Loucy (cell line): ENCODE measurements at regions not wholly inside any gene's neighbourhood (a gene's known extent, or its start where the extent isn't known, plus 50 kb on each side); places are given as distances from the start of the nearest gene placed in this dataset.

ENCODE experiments used
- H2AFZ ChIP-seq: fragments of 200-600 bp; sonication (generic); 2 replicates; pipeline ENCODE4 v1.6.0; 2016; ENCODE audit warnings: antibody characterized with exemption, mild to moderate bottlenecking, low read length, moderate library complexity
- H3F3A ChIP-seq: fragments of 200-600 bp; 2 replicates; pipeline ENCODE4 v1.6.0; 2016; ENCODE audit warnings: antibody characterized with exemption, low read depth, mild to moderate bottlenecking
- H3K27me3 ChIP-seq: fragments of 200-600 bp; sonication (generic); 2 replicates; pipeline ENCODE4 v1.6.1; 2014; ENCODE audit warnings: low read length, mild to moderate bottlenecking; ENCODE audit not compliant: insufficient read depth, poor library complexity, severe bottlenecking
- H3K36me3 ChIP-seq: fragments of 200-600 bp; sonication (generic); 2 replicates; pipeline ENCODE4 v1.6.1; 2016; ENCODE audit warnings: low read length; ENCODE audit not compliant: insufficient read depth
- H3K4me1 ChIP-seq: fragments of 200-600 bp; sonication (generic); 2 replicates; pipeline ENCODE4 v1.5.1; 2014; ENCODE audit warnings: low read length, mild to moderate bottlenecking; ENCODE audit not compliant: insufficient read depth, poor library complexity, severe bottlenecking
- H3K4me2 ChIP-seq: fragments of 200-600 bp; sonication (generic); 2 replicates; pipeline ENCODE4 v1.6.0; 2014; ENCODE audit warnings: antibody characterized with exemption, low read length, low read depth, mild to moderate bottlenecking; ENCODE audit not compliant: poor library complexity, severe bottlenecking
- H3K4me3 ChIP-seq: fragments of 200-600 bp; sonication (generic); 2 replicates; pipeline ENCODE4 v1.5.1; 2014; ENCODE audit warnings: low read length, mild to moderate bottlenecking, mixed read lengths; ENCODE audit not compliant: poor library complexity, severe bottlenecking
- H3K79me2 ChIP-seq: fragments of 200-600 bp; sonication (generic); 2 replicates; pipeline ENCODE4 v1.6.1; 2014; ENCODE audit warnings: low read length; ENCODE audit not compliant: insufficient read depth
- H3K9ac ChIP-seq: fragments of 200-600 bp; sonication (generic); 2 replicates; pipeline ENCODE4 v1.6.0; 2014; ENCODE audit warnings: mild to moderate bottlenecking, low read depth, low read length, moderate library complexity; ENCODE audit not compliant: poor library complexity, severe bottlenecking
- H3K9me2 ChIP-seq: fragments of 200-600 bp; sonication (generic); replicated peaks from 2 replicates; pipeline ENCODE4 v1.6.1; 2016; ENCODE audit warnings: low read depth, low read length, mixed read lengths
- H3K9me3 ChIP-seq: fragments of 200-600 bp; sonication (generic); 2 replicates; pipeline ENCODE4 v1.6.1; 2014; ENCODE audit warnings: mild to moderate bottlenecking, antibody characterized with exemption, low read length, low read depth; ENCODE audit not compliant: insufficient read depth
- H4K20me1 ChIP-seq: fragments of 200-600 bp; sonication (generic); 2 replicates; pipeline ENCODE4 v1.6.0; 2014; ENCODE audit warnings: antibody characterized with exemption, low read length, mild to moderate bottlenecking; ENCODE audit not compliant: insufficient read depth, poor library complexity, severe bottlenecking
- CTCF ChIP-seq: fragments of 200-600 bp; sonication (generic); conservative IDR thresholded peaks from 2 replicates; pipeline ENCODE4 v1.5.1; 2014; ENCODE audit warnings: mild to moderate bottlenecking, antibody characterized with exemption, low read length
- EZH2phosphoT487 ChIP-seq: fragments of 200-600 bp; IDR thresholded peaks from 2 replicates; pipeline ENCODE4 v1.6.1; 2018; ENCODE audit warnings: antibody characterized with exemption, mild to moderate bottlenecking, moderate library complexity, borderline replicate concordance

- no peaks in the 10 kb centered on the region for H3K36me3 ChIP-seq
- no peak overlapping the region for H2AFZ ChIP-seq
- no peaks in the 10 kb centered on the region for H3K4me1 ChIP-seq
- H3K9ac ChIP-seq = no peak overlapping the region
- H3K4me3 ChIP-seq = no peak overlapping the region
- no peaks in the 10 kb centered on the region for H3F3A ChIP-seq
- no peak overlapping the region for H3K4me2 ChIP-seq
- H3K79me2 ChIP-seq = no peaks in the 10 kb centered on the region
- no peaks in the 10 kb centered on the region for H3K27me3 ChIP-seq
- H3K9me3 ChIP-seq = no peaks in the 10 kb centered on the region
- TF ChIP-seq EZH2phosphoT487 (no peak), CTCF (no peak)
- H3K9me2 ChIP-seq = no peaks in the 10 kb centered on the region
- H4K20me1 ChIP-seq = no peaks in the 10 kb centered on the region
Measured at GRCh38 chr9:21696411-21696871, 106.0 kb upstream of the MTAP start.

- Histone ChIP-seq H3K36me3 (no peaks in the 10 kb centered on the region), H3K79me2 (no peaks in the 10 kb centered on the region), H3K4me3 (no peak overlapping the region), H4K20me1 (no peaks in the 10 kb centered on the region), H3K4me2 (no peak overlapping the region), H3K9me3 (no peaks in the 10 kb centered on the region), H3K9me2 (no peaks in the 10 kb centered on the region), H3K27me3 (no peaks in the 10 kb centered on the region), H2AFZ (no peak overlapping the region), H3F3A (no peaks in the 10 kb centered on the region), H3K4me1 (peaks cover 16% of the 10 kb centered on the region), H3K9ac (no peak overlapping the region)
- TF ChIP-seq CTCF (no peak), EZH2phosphoT487 (no peak)
Measured at GRCh38 chr9:21708260-21708711, 94.2 kb upstream of the MTAP start.

- Histone ChIP-seq H3K79me2 (no peaks in the 10 kb centered on the region), H2AFZ (no peak overlapping the region), H3K4me3 (no peak overlapping the region), H3K9me2 (no peaks in the 10 kb centered on the region), H3F3A (no peaks in the 10 kb centered on the region), H3K27me3 (no peaks in the 10 kb centered on the region), H4K20me1 (no peaks in the 10 kb centered on the region), H3K4me1 (peaks cover 16% of the 10 kb centered on the region), H3K9me3 (no peaks in the 10 kb centered on the region), H3K4me2 (no peak overlapping the region), H3K9ac (no peak overlapping the region), H3K36me3 (no peaks in the 10 kb centered on the region)
- TF ChIP-seq EZH2phosphoT487 = no peak
- TF ChIP-seq CTCF = no peak
Measured at GRCh38 chr9:21708856-21709255, 93.6 kb upstream of the MTAP start.
